Endothelial cell (in vitro differentiated cells): ENCODE measurements at regions not wholly inside any gene's neighbourhood (a gene's known extent, or its start where the extent isn't known, plus 50 kb on each side); places are given as distances from the start of the nearest gene placed in this dataset.

Experiments used
- DNase-seq: peaks from one replicate; pipeline ENCODE4 v3.0.0; 2021; ENCODE audit warnings: low spot score
- H3K27ac Mint-ChIP-seq: one replicate; pipeline ENCODE4 v1.8.0; 2021; ENCODE audit warnings: mixed read lengths, inconsistent platforms; ENCODE audit not compliant: unreplicated experiment
- H3K27me3 Mint-ChIP-seq: one replicate; pipeline ENCODE4 v1.8.0; 2021; ENCODE audit warnings: mild to moderate bottlenecking, moderate library complexity, mixed read lengths, inconsistent platforms; ENCODE audit not compliant: unreplicated experiment
- H3K36me3 Mint-ChIP-seq: one replicate; pipeline ENCODE4 v1.8.0; 2021; ENCODE audit warnings: mild to moderate bottlenecking, low read depth, mixed read lengths, inconsistent platforms; ENCODE audit not compliant: unreplicated experiment
- H3K4me1 Mint-ChIP-seq: one replicate; pipeline ENCODE4 v1.8.0; 2021; ENCODE audit warnings: mild to moderate bottlenecking, mixed read lengths, inconsistent platforms; ENCODE audit not compliant: unreplicated experiment
- H3K4me3 Mint-ChIP-seq: one replicate; pipeline ENCODE4 v1.8.0; 2021; ENCODE audit warnings: mild to moderate bottlenecking, mixed read lengths, inconsistent platforms; ENCODE audit not compliant: unreplicated experiment
- H3K9me3 Mint-ChIP-seq: one replicate; pipeline ENCODE4 v1.8.0; 2021; ENCODE audit warnings: mixed read lengths, inconsistent platforms; ENCODE audit not compliant: unreplicated experiment
- TF ChIP-seq, protein P1 (sequence below): fragments of 200-600 bp; sonication (generic); IDR thresholded peaks from one replicate; pipeline ENCODE4 v1.5.0; 2021; ENCODE audit warnings: antibody characterized with exemption; ENCODE audit not compliant: unreplicated experiment

DNA sequence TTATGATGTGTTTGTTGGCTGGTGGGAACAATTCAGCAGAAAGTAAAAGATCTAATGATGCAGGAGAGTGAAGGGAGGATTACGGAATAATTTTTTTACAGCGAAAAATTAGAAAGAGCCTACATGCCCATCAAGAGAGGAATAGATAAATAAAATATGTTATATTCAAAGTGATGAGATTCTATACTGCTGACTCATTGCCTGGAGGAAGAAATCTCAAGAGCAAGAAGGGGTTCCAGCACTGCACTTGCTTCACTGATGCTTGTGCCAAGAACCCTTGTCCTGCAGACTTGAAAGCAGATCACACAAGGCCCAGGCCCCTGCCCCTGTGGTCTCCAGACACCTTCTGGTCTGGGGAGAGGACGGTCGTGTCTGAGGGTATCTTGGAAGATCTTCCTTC lies 295.1 kb upstream of the POU3F1 start:
- DNase-seq: no peak
- Mint-ChIP-seq H3K9me3 (no peaks in the 10 kb centered on the region), H3K27me3 (peaks cover 3% of the 10 kb centered on the region), H3K27ac (no peak overlapping the region), H3K4me3 (no peak overlapping the region), H3K36me3 (no peaks in the 10 kb centered on the region), H3K4me1 (peaks cover 11% of the 10 kb centered on the region)
- TF ChIP-seq, protein P1, sequence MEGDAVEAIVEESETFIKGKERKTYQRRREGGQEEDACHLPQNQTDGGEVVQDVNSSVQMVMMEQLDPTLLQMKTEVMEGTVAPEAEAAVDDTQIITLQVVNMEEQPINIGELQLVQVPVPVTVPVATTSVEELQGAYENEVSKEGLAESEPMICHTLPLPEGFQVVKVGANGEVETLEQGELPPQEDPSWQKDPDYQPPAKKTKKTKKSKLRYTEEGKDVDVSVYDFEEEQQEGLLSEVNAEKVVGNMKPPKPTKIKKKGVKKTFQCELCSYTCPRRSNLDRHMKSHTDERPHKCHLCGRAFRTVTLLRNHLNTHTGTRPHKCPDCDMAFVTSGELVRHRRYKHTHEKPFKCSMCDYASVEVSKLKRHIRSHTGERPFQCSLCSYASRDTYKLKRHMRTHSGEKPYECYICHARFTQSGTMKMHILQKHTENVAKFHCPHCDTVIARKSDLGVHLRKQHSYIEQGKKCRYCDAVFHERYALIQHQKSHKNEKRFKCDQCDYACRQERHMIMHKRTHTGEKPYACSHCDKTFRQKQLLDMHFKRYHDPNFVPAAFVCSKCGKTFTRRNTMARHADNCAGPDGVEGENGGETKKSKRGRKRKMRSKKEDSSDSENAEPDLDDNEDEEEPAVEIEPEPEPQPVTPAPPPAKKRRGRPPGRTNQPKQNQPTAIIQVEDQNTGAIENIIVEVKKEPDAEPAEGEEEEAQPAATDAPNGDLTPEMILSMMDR: no peak

DNA sequence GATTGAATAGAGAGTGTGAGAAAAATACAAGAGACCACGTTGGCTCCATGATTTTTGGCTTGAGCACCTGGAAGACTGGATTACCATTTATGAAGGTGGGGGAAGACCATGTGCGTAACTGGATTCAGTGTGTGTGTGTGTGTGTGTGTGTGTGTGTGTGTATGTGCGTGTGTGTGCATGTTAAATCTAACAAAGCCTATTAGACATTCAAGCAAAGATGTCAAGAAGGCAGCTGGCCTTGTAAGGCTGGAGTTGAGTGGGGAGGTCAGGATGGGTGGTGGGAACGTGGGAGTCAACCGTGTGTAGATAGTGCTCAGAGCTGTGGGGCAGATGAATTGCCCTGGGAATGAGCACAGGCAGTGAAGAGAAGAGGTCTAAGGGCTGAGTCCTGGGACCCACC lies 293.8 kb upstream of the POU3F1 start:
- H3K36me3 Mint-ChIP-seq: no peaks in the 10 kb centered on the region
- peaks cover 3% of the 10 kb centered on the region for H3K27me3 Mint-ChIP-seq
- no peak overlapping the region for H3K27ac Mint-ChIP-seq
- no peaks in the 10 kb centered on the region for H3K9me3 Mint-ChIP-seq
- TF ChIP-seq, protein P1: no peak
- peaks cover 11% of the 10 kb centered on the region for H3K4me1 Mint-ChIP-seq
- DNase-seq: no peak
- no peak overlapping the region for H3K4me3 Mint-ChIP-seq

DNA sequence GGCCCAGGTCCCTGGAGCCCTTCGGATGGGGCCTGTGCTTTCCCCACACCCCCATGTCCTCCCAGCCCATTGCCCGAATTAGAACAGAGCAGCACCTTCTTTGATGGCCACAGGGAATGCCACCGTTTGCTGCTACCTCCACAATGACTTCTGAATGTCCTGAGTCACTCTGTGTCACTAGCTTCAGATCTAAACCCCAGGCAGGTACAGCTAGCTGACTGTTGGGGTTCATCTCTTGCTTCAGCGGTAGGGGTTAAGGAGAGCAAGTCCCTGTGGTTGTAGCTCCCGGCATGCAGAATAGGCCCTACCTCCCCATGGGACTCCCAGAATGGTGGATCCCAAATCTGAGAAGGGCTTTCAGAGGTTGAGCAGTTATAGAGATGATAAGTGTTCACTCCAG lies 291.1 kb upstream of the POU3F1 start:
- no peak overlapping the region for H3K27ac Mint-ChIP-seq
- H3K4me3 Mint-ChIP-seq: no peak overlapping the region
- no peak for DNase-seq
- H3K36me3 Mint-ChIP-seq: no peaks in the 10 kb centered on the region
- no peaks in the 10 kb centered on the region for H3K9me3 Mint-ChIP-seq
- H3K4me1 Mint-ChIP-seq: peaks cover 6% of the 10 kb centered on the region
- TF ChIP-seq, protein P1: no peak
- peaks cover 3% of the 10 kb centered on the region for H3K27me3 Mint-ChIP-seq

DNA sequence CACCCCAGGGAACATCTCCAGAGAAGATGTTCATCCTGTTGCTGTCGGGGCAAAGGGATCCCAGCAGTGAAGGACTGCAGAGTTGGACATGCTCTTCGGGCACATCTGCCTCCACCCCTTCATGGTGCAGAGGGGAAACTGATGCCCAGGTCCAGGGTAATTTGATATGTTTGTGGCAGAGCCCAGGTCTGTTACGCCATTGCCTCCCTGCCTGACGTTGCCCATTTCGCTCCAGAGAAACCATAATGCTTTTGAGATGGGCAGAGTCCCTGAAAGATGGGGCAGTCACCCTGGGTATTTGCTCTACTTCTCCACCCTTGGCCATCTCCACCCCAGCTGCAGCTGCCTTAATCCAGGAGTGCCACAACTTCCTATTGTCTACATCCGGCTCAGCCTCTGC lies 290.4 kb upstream of the POU3F1 start:
- Mint-ChIP-seq H3K4me1 (peaks cover 2% of the 10 kb centered on the region), H3K4me3 (no peak overlapping the region), H3K36me3 (no peaks in the 10 kb centered on the region)

DNA sequence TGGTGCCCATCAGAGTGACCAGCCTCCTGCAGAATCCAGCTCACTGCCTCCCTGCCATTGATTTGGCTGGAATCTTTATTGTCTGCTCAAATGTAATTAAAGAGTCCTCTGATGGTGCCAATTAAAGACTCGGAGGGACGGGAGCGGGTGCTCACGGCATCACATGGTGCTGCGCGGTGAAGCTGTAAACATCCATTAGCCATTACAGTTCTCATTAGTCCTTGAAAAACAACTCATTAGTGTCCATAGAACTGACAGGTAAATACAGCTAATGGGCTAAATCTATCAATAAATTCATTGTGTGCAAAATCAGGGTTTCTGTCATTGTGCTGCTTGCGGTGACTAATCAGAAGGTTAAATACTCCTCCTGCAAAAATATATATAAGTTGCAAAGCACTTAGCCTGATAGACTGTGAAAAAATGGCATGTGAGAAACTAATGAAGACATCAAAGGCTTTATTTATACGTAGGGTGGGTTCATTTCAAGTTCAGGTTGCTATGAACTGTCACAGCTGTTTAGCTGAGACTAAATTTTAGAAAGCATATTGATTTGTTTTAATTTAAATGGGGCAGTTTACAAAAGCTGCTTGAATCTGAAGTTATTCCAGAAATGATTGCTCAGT lies 289.8 kb upstream of the POU3F1 start:
- no peak overlapping the region for H3K27ac Mint-ChIP-seq
- no peaks in the 10 kb centered on the region for H3K36me3 Mint-ChIP-seq
- TF ChIP-seq, protein P1: no peak
- no peak for DNase-seq
- H3K4me3 Mint-ChIP-seq: no peak overlapping the region
- peaks cover 3% of the 10 kb centered on the region for H3K27me3 Mint-ChIP-seq
- H3K9me3 Mint-ChIP-seq: no peaks in the 10 kb centered on the region
- H3K4me1 Mint-ChIP-seq: peaks cover 2% of the 10 kb centered on the region

More for the DNA sequence above, 290.4 kb upstream of the POU3F1 start:
- DNase-seq: no peak
- peaks cover 3% of the 10 kb centered on the region for H3K27me3 Mint-ChIP-seq
- H3K9me3 Mint-ChIP-seq: no peaks in the 10 kb centered on the region
- H3K27ac Mint-ChIP-seq: no peak overlapping the region
- TF ChIP-seq, protein P1: no peak
